IMR-90 (cell line): ENCODE measurements at regions not wholly inside any gene's neighbourhood (a gene's known extent, or its start where the extent isn't known, plus 50 kb on each side); places are given as distances from the start of the nearest gene placed in this dataset.

Source experiments
- ATAC-seq: fragments of 200-7000 bp; cut with Tn5 transposase; 2 replicates; pipeline ENCODE4 v1.9.1; 2020; ENCODE audit warnings: low read depth, mild to moderate bottlenecking, moderate library complexity
- BruUV-seq: library from RNA; stranded (reverse); fragments of 400-500 nt; replicated peaks from 2 replicates; lab custom pipeline; 2021; lab: Mats Ljungman, UMichigan
- CTCF ChIA-PET: fragments of 300-600 bp; formaldehyde crosslinking; extraction: SDS; loops from one replicate; lab custom pipeline; 2021; ENCODE audit warnings: antibody characterized with exemption; lab: Yijun Ruan, JAX
- POLR2A ChIA-PET: fragments of 300-600 bp; sonication (Branson Sonifier 250); formaldehyde crosslinking; loops from one replicate; lab custom pipeline; 2022; ENCODE audit warnings: antibody characterized with exemption; ENCODE audit not compliant: unreplicated experiment; lab: Charles Lee
- DNase-seq: peaks from one replicate; pipeline ENCODE4 v3.0.0; 2013
- H2AFZ ChIP-seq: replicated peaks from 2 replicates; pipeline ENCODE3; 2013; ENCODE audit warnings: low read length, mild to moderate bottlenecking; ENCODE audit not compliant: poor library complexity
- H2AK5ac ChIP-seq: 2 replicates; pipeline ENCODE4 v1.6.1; 2013; ENCODE audit warnings: low read depth, low read length, inconsistent platforms
- H2AK9ac ChIP-seq: replicated peaks from 2 replicates; pipeline ENCODE3; 2013; ENCODE audit warnings: mild to moderate bottlenecking, low read depth, low read length, moderate library complexity; ENCODE audit not compliant: poor library complexity
- H2BK120ac ChIP-seq: 2 replicates; pipeline ENCODE4 v1.6.1; 2013; ENCODE audit warnings: low read depth, low read length, inconsistent platforms
- H2BK15ac ChIP-seq: 3 replicates; pipeline ENCODE4 v1.6.1; 2013; ENCODE audit warnings: low read depth, low read length, inconsistent platforms
- H2BK20ac ChIP-seq: 2 replicates; pipeline ENCODE4 v1.6.1; 2013; ENCODE audit warnings: low read depth, mild to moderate bottlenecking, inconsistent platforms, low read length, moderate library complexity
- H2BK5ac ChIP-seq: 2 replicates; pipeline ENCODE4 v1.6.1; 2013; ENCODE audit warnings: mild to moderate bottlenecking, low read depth, low read length, inconsistent platforms; ENCODE audit not compliant: poor library complexity, severe bottlenecking
- H3K14ac ChIP-seq: replicated peaks from 2 replicates; pipeline ENCODE4 v1.6.1; 2013; ENCODE audit warnings: low read depth, low read length, inconsistent platforms
- H3K18ac ChIP-seq: 2 replicates; pipeline ENCODE4 v1.6.1; 2013; ENCODE audit warnings: low read depth, low read length, control low read depth
- H3K23ac ChIP-seq: 2 replicates; pipeline ENCODE4 v1.6.1; 2013; ENCODE audit warnings: low read depth, low read length, inconsistent platforms
- H3K27ac ChIP-seq: 2 replicates; pipeline ENCODE4 v1.5.1; 2013; ENCODE audit warnings: mild to moderate bottlenecking, control low read depth, low read length; ENCODE audit not compliant: insufficient read depth
- H3K27me3 ChIP-seq: 2 replicates; pipeline ENCODE4 v1.6.1; 2013; ENCODE audit warnings: low read length; ENCODE audit not compliant: control insufficient read depth, insufficient read depth
- H3K36me3 ChIP-seq: 2 replicates; pipeline ENCODE4 v1.6.1; 2013; ENCODE audit warnings: low read length, mixed read lengths; ENCODE audit not compliant: control insufficient read depth, insufficient read depth
- H3K4ac ChIP-seq: 2 replicates; pipeline ENCODE4 v1.6.1; 2013; ENCODE audit warnings: low read depth, low read length, inconsistent platforms
- H3K4me1 ChIP-seq: 2 replicates; pipeline ENCODE4 v1.6.1; 2013; ENCODE audit warnings: low read length, mixed read lengths; ENCODE audit not compliant: control insufficient read depth, insufficient read depth
- H3K4me2 ChIP-seq: 2 replicates; pipeline ENCODE4 v1.6.1; 2013; ENCODE audit warnings: low read depth, mild to moderate bottlenecking, control low read depth, low read length, moderate library complexity
- H3K4me3 ChIP-seq: 2 replicates; pipeline ENCODE4 v1.5.1; 2013; ENCODE audit warnings: low read depth, mild to moderate bottlenecking, control low read depth, low read length, moderate library complexity; ENCODE audit not compliant: insufficient read depth
- H3K56ac ChIP-seq: 2 replicates; pipeline ENCODE4 v1.6.1; 2013; ENCODE audit warnings: low read length, inconsistent platforms; ENCODE audit not compliant: insufficient read depth; ENCODE audit errors: extremely low read depth
- H3K79me1 ChIP-seq, 2 experiments: 2 replicates each; pipeline ENCODE4 v1.6.1; 2013; ENCODE audit warnings: low read length in 2 of 2, inconsistent platforms in 1 of 2, low read depth in 1 of 2
- H3K9ac ChIP-seq: 2 replicates; pipeline ENCODE4 v1.6.1; 2013; ENCODE audit warnings: low read depth, low read length, control low read depth
- H3K9me1 ChIP-seq: 2 replicates; pipeline ENCODE4 v1.6.1; 2013; ENCODE audit warnings: low read length, inconsistent platforms; ENCODE audit not compliant: insufficient read depth
- H3K9me3 ChIP-seq: 2 replicates; pipeline ENCODE4 v1.6.1; 2013; ENCODE audit warnings: low read length; ENCODE audit not compliant: control insufficient read depth, insufficient read depth
- H4K20me1 ChIP-seq: 2 replicates; pipeline ENCODE4 v1.6.1; 2013; ENCODE audit warnings: low read length, inconsistent platforms; ENCODE audit not compliant: insufficient read depth
- H4K5ac ChIP-seq: 2 replicates; pipeline ENCODE4 v1.6.1; 2013; ENCODE audit warnings: mild to moderate bottlenecking, low read depth, low read length, control low read depth
- H4K8ac ChIP-seq, 2 experiments: 2 replicates each; pipeline ENCODE4 v1.6.1; 2013; ENCODE audit warnings: low read depth in 2 of 2, low read length in 2 of 2, control low read depth in 1 of 2, inconsistent platforms in 1 of 2
- H4K91ac ChIP-seq: 2 replicates; pipeline ENCODE4 v1.6.1; 2013; ENCODE audit warnings: low read depth, low read length, inconsistent platforms; ENCODE audit not compliant: insufficient read depth
- BHLHE40 ChIP-seq: fragments of 150-350 bp; IDR thresholded peaks from 2 replicates; pipeline ENCODE4 v1.6.1; 2016; ENCODE audit warnings: mild to moderate bottlenecking, low read depth, low read length
- CEBPB ChIP-seq: IDR thresholded peaks from 2 replicates; pipeline ENCODE4 v1.6.1; 2012; ENCODE audit warnings: low read depth, low read length, improper control_type of control experiment
- CHD1 ChIP-seq: IDR thresholded peaks from 2 replicates; pipeline ENCODE4 v1.6.1; 2012; ENCODE audit warnings: low read depth, low read length, improper control_type of control experiment
- FOS ChIP-seq: fragments of 150-350 bp; IDR thresholded peaks from 2 replicates; pipeline ENCODE4 v1.6.1; 2016; ENCODE audit warnings: low read depth, low read length
- MAFK ChIP-seq: IDR thresholded peaks from 2 replicates; pipeline ENCODE4 v1.6.1; 2012; ENCODE audit warnings: low read depth, low read length, improper control_type of control experiment
- MAZ ChIP-seq: IDR thresholded peaks from 2 replicates; pipeline ENCODE4 v1.6.1; 2012; ENCODE audit warnings: low read depth, mild to moderate bottlenecking, low read length, improper control_type of control experiment, moderate library complexity, borderline replicate concordance
- MXI1 ChIP-seq: IDR thresholded peaks from 2 replicates; pipeline ENCODE4 v1.6.1; 2012; ENCODE audit warnings: low read depth, mild to moderate bottlenecking, low read length, moderate library complexity, borderline replicate concordance
- NFE2L2 ChIP-seq: fragments of 150-350 bp; IDR thresholded peaks from 2 replicates; pipeline ENCODE4 v1.6.1; 2016; ENCODE audit warnings: low read depth, mild to moderate bottlenecking, low read length
- POLR2A ChIP-seq: IDR thresholded peaks from 2 replicates; pipeline ENCODE4 v1.6.1; 2012; ENCODE audit warnings: mild to moderate bottlenecking, low read depth, low read length
- RAD21 ChIP-seq: IDR thresholded peaks from 2 replicates; pipeline ENCODE4 v1.6.1; 2012; ENCODE audit warnings: low read length, improper control_type of control experiment
- RCOR1 ChIP-seq: IDR thresholded peaks from 2 replicates; pipeline ENCODE4 v1.6.1; 2012; ENCODE audit warnings: mild to moderate bottlenecking, low read length, improper control_type of control experiment; ENCODE audit not compliant: insufficient replicate concordance
- RFX5 ChIP-seq: IDR thresholded peaks from 2 replicates; pipeline ENCODE4 v1.8.0; 2012; ENCODE audit warnings: low read depth, mild to moderate bottlenecking, low read length, moderate library complexity
- SMC3 ChIP-seq: fragments of 150-350 bp; IDR thresholded peaks from 2 replicates; pipeline ENCODE4 v1.6.1; 2016; ENCODE audit warnings: low read depth, mild to moderate bottlenecking, antibody characterized with exemption, low read length, moderate library complexity
- WGBS, 2 experiments: methylation state at CpG; one replicate each; pipeline versions ENCODE4 v1.1.5 to v1.1.7; 2013; ENCODE audit warnings: missing lambda C conversion rate in 2 of 2; ENCODE audit not compliant: insufficient read length in 1 of 2; ENCODE audit errors: extremely low coverage in 2 of 2; 5-methylcytosine and 5-hydroxymethylcytosine counted together
- dilution Hi-C: fragments of 300-500 bp; cut with HindIII; formaldehyde crosslinking; loops from one replicate; pipeline ENCODE4 v1.14.3; 2018; ENCODE audit warnings: low sequenced_read_pairs; ENCODE audit not compliant: unreplicated experiment
- in situ Hi-C: fragments of 300-500 bp; cut with MboI; formaldehyde crosslinking; loops from 3 replicates; pipeline ENCODE4 v1.14.3; 2019; ENCODE audit warnings: low sequenced_read_pairs, inconsistent platforms, mixed read lengths
- intact Hi-C: fragments of 100-400 bp; cut with micrococcal nuclease; formaldehyde crosslinking; loops from 2 replicates; pipeline ENCODE4 v1.10.0; 2022
- TF ChIP-seq, protein P1 (sequence below): fragments of 150-350 bp; IDR thresholded peaks from 2 replicates; pipeline ENCODE4 v1.6.1; 2016; ENCODE audit warnings: low read depth, mild to moderate bottlenecking, low read length, moderate library complexity, borderline replicate concordance
- TF ChIP-seq, protein P2 (sequence below): conservative IDR thresholded peaks from 2 replicates; pipeline ENCODE4 v1.5.1; 2012; ENCODE audit warnings: mild to moderate bottlenecking, low read depth, low read length, improper control_type of control experiment
- TF ChIP-seq, protein P3 (sequence below): fragments of 150-350 bp; IDR thresholded peaks from 2 replicates; pipeline ENCODE4 v1.6.1; 2017; ENCODE audit warnings: mild to moderate bottlenecking, antibody characterized with exemption, low read length, low read depth

DNA sequence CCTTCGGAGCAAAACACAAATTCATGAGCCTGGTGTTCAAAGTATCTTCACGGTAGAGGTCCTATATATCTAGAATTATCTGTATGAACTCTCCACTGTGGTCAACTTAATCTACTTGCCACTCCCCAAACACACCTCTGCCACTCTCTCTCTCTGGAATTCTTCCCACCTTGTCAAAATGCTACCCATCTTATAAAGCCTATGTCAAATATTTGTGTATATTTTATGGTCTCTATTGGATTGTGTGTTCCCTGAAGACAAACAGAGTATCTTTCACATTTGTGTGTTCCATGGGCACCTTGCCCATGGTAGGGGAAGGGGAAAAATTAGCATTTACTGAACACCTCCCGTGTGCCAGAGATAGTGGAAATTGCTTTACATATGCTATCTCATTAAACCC is 83.2 kb upstream of the ATL2 start:
- no peak for ATAC-seq
- no TSS peak for BruUV-seq
- Histone ChIP-seq H4K20me1 (0 out of 2 replicates have a peak, but pooled peaks cover 4% of the 10 kb centered on the region), H4K5ac (no peak overlapping the region), H3K4me1 (no peaks in the 10 kb centered on the region), H3K36me3 (no peaks in the 10 kb centered on the region), H3K9me3 (no peaks in the 10 kb centered on the region), H3K18ac (no peak overlapping the region), H3K79me1 (no peaks in the 10 kb centered on the region), H2BK20ac (no peak overlapping the region), H2BK5ac (no peak overlapping the region), H3K27me3 (peaks cover 41% of the 10 kb centered on the region), H3K27ac (no peak overlapping the region), H3K56ac (no peak overlapping the region), H4K8ac (no peak overlapping the region), H2AK9ac (no peak overlapping the region), H2AFZ (no peak overlapping the region), H2BK15ac (no peak overlapping the region), H3K4me3 (no peak overlapping the region), H3K23ac (no peak overlapping the region), H2BK120ac (no peak overlapping the region), H3K9me1 (no peaks in the 10 kb centered on the region), H3K4ac (no peak overlapping the region), H2AK5ac (no peak overlapping the region), H3K4me2 (no peak overlapping the region), H4K91ac (no peak overlapping the region), H3K9ac (no peak overlapping the region), H3K14ac (no peak overlapping the region)
- dilution Hi-C loops: no loop called here
- ChIA-PET POLR2A (no interaction called here), CTCF (no interaction called here)
- TF ChIP-seq MAZ (no peak), POLR2A (no peak), RAD21 (no peak), CHD1 (no peak), RFX5 (no peak), BHLHE40 (no peak), NFE2L2 (no peak), RCOR1 (no peak), FOS (no peak), CEBPB (no peak), MXI1 (no peak), MAFK (no peak), SMC3 (no peak)
- TF ChIP-seq, protein P1, sequence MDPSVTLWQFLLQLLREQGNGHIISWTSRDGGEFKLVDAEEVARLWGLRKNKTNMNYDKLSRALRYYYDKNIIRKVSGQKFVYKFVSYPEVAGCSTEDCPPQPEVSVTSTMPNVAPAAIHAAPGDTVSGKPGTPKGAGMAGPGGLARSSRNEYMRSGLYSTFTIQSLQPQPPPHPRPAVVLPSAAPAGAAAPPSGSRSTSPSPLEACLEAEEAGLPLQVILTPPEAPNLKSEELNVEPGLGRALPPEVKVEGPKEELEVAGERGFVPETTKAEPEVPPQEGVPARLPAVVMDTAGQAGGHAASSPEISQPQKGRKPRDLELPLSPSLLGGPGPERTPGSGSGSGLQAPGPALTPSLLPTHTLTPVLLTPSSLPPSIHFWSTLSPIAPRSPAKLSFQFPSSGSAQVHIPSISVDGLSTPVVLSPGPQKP: no peak
- TF ChIP-seq, protein P2, sequence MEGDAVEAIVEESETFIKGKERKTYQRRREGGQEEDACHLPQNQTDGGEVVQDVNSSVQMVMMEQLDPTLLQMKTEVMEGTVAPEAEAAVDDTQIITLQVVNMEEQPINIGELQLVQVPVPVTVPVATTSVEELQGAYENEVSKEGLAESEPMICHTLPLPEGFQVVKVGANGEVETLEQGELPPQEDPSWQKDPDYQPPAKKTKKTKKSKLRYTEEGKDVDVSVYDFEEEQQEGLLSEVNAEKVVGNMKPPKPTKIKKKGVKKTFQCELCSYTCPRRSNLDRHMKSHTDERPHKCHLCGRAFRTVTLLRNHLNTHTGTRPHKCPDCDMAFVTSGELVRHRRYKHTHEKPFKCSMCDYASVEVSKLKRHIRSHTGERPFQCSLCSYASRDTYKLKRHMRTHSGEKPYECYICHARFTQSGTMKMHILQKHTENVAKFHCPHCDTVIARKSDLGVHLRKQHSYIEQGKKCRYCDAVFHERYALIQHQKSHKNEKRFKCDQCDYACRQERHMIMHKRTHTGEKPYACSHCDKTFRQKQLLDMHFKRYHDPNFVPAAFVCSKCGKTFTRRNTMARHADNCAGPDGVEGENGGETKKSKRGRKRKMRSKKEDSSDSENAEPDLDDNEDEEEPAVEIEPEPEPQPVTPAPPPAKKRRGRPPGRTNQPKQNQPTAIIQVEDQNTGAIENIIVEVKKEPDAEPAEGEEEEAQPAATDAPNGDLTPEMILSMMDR: no peak
- TF ChIP-seq, protein P3, sequence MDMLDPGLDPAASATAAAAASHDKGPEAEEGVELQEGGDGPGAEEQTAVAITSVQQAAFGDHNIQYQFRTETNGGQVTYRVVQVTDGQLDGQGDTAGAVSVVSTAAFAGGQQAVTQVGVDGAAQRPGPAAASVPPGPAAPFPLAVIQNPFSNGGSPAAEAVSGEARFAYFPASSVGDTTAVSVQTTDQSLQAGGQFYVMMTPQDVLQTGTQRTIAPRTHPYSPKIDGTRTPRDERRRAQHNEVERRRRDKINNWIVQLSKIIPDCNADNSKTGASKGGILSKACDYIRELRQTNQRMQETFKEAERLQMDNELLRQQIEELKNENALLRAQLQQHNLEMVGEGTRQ: no peak
- in situ Hi-C loops: no loop called here
- no CpG with 5 or more reads among the region's 3 CpGs for WGBS, 2 experiments
- intact Hi-C loops: no loop called here
- no peak for DNase-seq
